ENCODE measurements at regions not wholly inside any gene's neighbourhood (a gene's known extent, or its start where the extent isn't known, plus 50 kb on each side); places are given as distances from the start of the nearest gene placed in this dataset.
"Not testable (repeated sequence)": the region's sequence is repeated elsewhere in the genome, so short reads cannot be mapped to it uniquely, and the experiment has no call there.

DNA sequence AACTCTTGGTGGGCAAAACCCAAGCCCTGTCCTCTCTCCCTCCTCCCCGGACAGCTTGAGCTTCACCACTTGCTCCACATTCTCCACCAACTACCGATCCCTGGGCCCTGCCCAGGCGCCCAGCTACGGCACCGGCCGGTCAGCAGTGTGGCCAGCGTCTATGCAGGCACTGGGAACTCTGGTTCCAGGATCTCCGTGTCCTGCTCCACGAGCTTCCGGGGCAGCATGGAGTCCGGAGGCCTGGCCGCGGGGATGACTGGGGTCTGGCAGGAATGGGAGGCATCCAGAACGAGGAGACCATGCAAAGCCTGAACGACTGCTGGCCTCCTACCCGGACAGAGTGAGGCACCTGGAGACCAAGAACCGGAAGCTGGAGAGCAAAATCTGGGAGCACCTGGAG lies 68.9 kb upstream of the RTL6 start:
- no peak overlapping the region for H3K4ac ChIP-seq (ENCODE audit: low read depth, low read length)
- no peak overlapping the region for H2BK5ac ChIP-seq (ENCODE audit: low read depth, low read length, poor library complexity, severe bottlenecking)
- no peaks in the 10 kb centered on the region for H3K27me3 ChIP-seq (ENCODE audit: control insufficient read depth, insufficient read depth, low read length)
- no peak overlapping the region for H3K27ac ChIP-seq (ENCODE audit: insufficient read depth, low read length)
- peaks cover 6% of the 10 kb centered on the region for H3K9me3 ChIP-seq (ENCODE audit: control insufficient read depth, insufficient read depth, low read length)
- no TSS peak for BruUV-seq (replicated peaks)
- H4K91ac ChIP-seq (ENCODE audit: insufficient read depth, low read depth, low read length), result no peak overlapping the region
- H3K23ac ChIP-seq (ENCODE audit: low read depth, low read length), result no peak overlapping the region
- TF ChIP-seq BHLHE40 (IDR thresholded peaks at IDR 0.05; ENCODE audit: low read depth, low read length), result no peak
- H3K4me3 ChIP-seq (ENCODE audit: insufficient read depth, low read depth, low read length), result no peak overlapping the region
- POLR2A ChIA-PET (ENCODE audit: unreplicated experiment), result no interaction called here
- no peak overlapping the region for H2BK15ac ChIP-seq (ENCODE audit: low read depth, low read length)
- no peaks in the 10 kb centered on the region for H3K79me1 ChIP-seq (ENCODE audit: low read depth in 1 of 2, low read length in 2 of 2)
- DNase-seq (no peak), ATAC-seq (ENCODE audit: low read depth) (no peak)
- intact Hi-C loops (cut with micrococcal nuclease) (no loop called here), dilution Hi-C loops (cut with HindIII; ENCODE audit: low sequenced_read_pairs, unreplicated experiment) (no loop called here), in situ Hi-C loops (cut with MboI; ENCODE audit: low sequenced_read_pairs) (no loop called here)
- no peak overlapping the region for H4K8ac ChIP-seq (ENCODE audit: low read depth in 2 of 2, low read length in 2 of 2)
- CTCF ChIA-PET, result interaction anchor here (0.7 kb wide), 1 partner anchor 15 kb away, joined by 3 read pairs; no protein-coding TSS in a partner anchor
- no peaks in the 10 kb centered on the region for H4K20me1 ChIP-seq (ENCODE audit: insufficient read depth, low read length)
- no peak overlapping the region for H3K18ac ChIP-seq (ENCODE audit: low read depth, low read length)
- no peak overlapping the region for H4K5ac ChIP-seq (ENCODE audit: low read depth, low read length)
- H2AK9ac ChIP-seq (replicated peaks; ENCODE audit: low read depth, low read length, poor library complexity), result no peak overlapping the region
- no peaks in the 10 kb centered on the region for H3K36me3 ChIP-seq (ENCODE audit: control insufficient read depth, insufficient read depth, low read length)
- H3K14ac ChIP-seq (replicated peaks; ENCODE audit: low read depth, low read length), result no peak overlapping the region
- H3K4me1 ChIP-seq (ENCODE audit: control insufficient read depth, insufficient read depth, low read length), result no peaks in the 10 kb centered on the region
- H2BK20ac ChIP-seq (ENCODE audit: low read depth, low read length), result no peak overlapping the region
- H2AFZ ChIP-seq (replicated peaks; ENCODE audit: low read length, poor library complexity), result no peak overlapping the region
- no peak overlapping the region for H3K4me2 ChIP-seq (ENCODE audit: low read depth, low read length)
- no peak overlapping the region for H3K9ac ChIP-seq (ENCODE audit: low read depth, low read length)
- 97% methylated on average over 6 of the region's 17 CpGs; no CpG with 5 or more reads in 1 of the 2 experiments for WGBS, 2 experiments (ENCODE audit: extremely low coverage in 2 of 2, insufficient read length in 1 of 2)
- 0 out of 2 replicates have a peak overlapping the region, but pooled peaks have one; percentile 14 for H2AK5ac ChIP-seq (ENCODE audit: low read depth, low read length)
- H3K9me1 ChIP-seq (ENCODE audit: insufficient read depth, low read length), result no peaks in the 10 kb centered on the region
- H2BK120ac ChIP-seq (ENCODE audit: low read depth, low read length), result no peak overlapping the region
- no peak overlapping the region for H3K56ac ChIP-seq (ENCODE audit: extremely low read depth, insufficient read depth, low read length)

DNA sequence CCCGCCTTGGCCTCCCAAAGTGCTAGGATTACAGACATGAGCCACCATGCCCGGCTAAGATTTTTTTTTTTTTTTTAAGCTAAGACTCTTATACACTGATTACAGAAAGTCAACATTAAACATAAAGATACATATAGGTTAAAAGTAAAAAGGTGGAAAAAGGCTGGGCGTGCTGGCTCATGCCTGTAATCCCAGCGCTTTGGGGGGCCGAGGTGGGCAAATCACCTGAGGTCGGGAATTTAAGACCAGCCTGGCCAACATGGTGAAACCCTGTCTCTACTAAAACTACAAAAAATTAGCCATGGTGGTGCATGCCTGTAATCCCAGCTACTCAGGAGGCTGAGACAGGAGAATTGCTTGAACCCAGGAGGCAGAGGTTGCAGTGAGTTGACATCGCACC lies 64.6 kb upstream of the RTL6 start:
- H3K18ac ChIP-seq (ENCODE audit: low read depth, low read length); H3K23ac ChIP-seq (ENCODE audit: low read depth, low read length); H2AFZ ChIP-seq (replicated peaks; ENCODE audit: low read length, poor library complexity); H3K9ac ChIP-seq (ENCODE audit: low read depth, low read length); H3K4ac ChIP-seq (ENCODE audit: low read depth, low read length); H3K27me3 ChIP-seq (ENCODE audit: control insufficient read depth, insufficient read depth, low read length); H2BK5ac ChIP-seq (ENCODE audit: low read depth, low read length, poor library complexity, severe bottlenecking); H3K27ac ChIP-seq (ENCODE audit: insufficient read depth, low read length); BruUV-seq (replicated peaks); intact Hi-C loops (cut with micrococcal nuclease); H3K56ac ChIP-seq (ENCODE audit: extremely low read depth, insufficient read depth, low read length); H4K8ac ChIP-seq (ENCODE audit: low read depth in 2 of 2, low read length in 2 of 2); H3K4me1 ChIP-seq (ENCODE audit: control insufficient read depth, insufficient read depth, low read length); H3K9me3 ChIP-seq (ENCODE audit: control insufficient read depth, insufficient read depth, low read length); dilution Hi-C loops (cut with HindIII; ENCODE audit: low sequenced_read_pairs, unreplicated experiment); H2AK5ac ChIP-seq (ENCODE audit: low read depth, low read length); H3K4me2 ChIP-seq (ENCODE audit: low read depth, low read length); H3K14ac ChIP-seq (replicated peaks; ENCODE audit: low read depth, low read length); H2AK9ac ChIP-seq (replicated peaks; ENCODE audit: low read depth, low read length, poor library complexity); H2BK120ac ChIP-seq (ENCODE audit: low read depth, low read length); H2BK20ac ChIP-seq (ENCODE audit: low read depth, low read length); H3K9me1 ChIP-seq (ENCODE audit: insufficient read depth, low read length); DNase-seq; ATAC-seq (ENCODE audit: low read depth); CTCF ChIA-PET; H2BK15ac ChIP-seq (ENCODE audit: low read depth, low read length); in situ Hi-C loops (cut with MboI; ENCODE audit: low sequenced_read_pairs); H4K91ac ChIP-seq (ENCODE audit: insufficient read depth, low read depth, low read length); H4K5ac ChIP-seq (ENCODE audit: low read depth, low read length); H3K4me3 ChIP-seq (ENCODE audit: insufficient read depth, low read depth, low read length); H4K20me1 ChIP-seq (ENCODE audit: insufficient read depth, low read length); H3K36me3 ChIP-seq (ENCODE audit: control insufficient read depth, insufficient read depth, low read length); H3K79me1 ChIP-seq (ENCODE audit: low read depth in 1 of 2, low read length in 2 of 2): not testable (repeated sequence)
- WGBS, 2 experiments (ENCODE audit: extremely low coverage in 2 of 2, insufficient read length in 1 of 2), result no CpG with 5 or more reads among the region's 7 CpGs
- POLR2A ChIA-PET (ENCODE audit: unreplicated experiment), result interaction anchor here (1.0 kb wide), 1 partner anchor 13 kb away, joined by 3 read pairs; no protein-coding TSS in a partner anchor
